Spleen (tissue), 7 donors: ENCODE measurements at regions not wholly inside any gene's neighbourhood (a gene's known extent, or its start where the extent isn't known, plus 50 kb on each side); places are given as distances from the start of the nearest gene placed in this dataset.

Experiments
- CTCF ChIP-seq, 11 experiments: fragments of 200-600 bp in 7 of 11; fragments of 450-650 bp in 4 of 11; sonication (generic) in 4 of 11; IDR thresholded peaks in 8 of 11; conservative IDR thresholded peaks in 3 of 11; 1 replicate in 7 of 11; 2 replicates in 4 of 11; pipeline versions ENCODE4 v1.4.0 to v1.8.0; 2016 to 2021; ENCODE audit warnings: antibody characterized with exemption in 11 of 11, inconsistent platforms in 4 of 11, mild to moderate bottlenecking in 1 of 11
- POLR2A ChIP-seq, 3 donors: fragments of 450-650 bp; IDR thresholded peaks; one replicate each; pipeline ENCODE4 v1.5.1; 2017; ENCODE audit warnings: antibody characterized with exemption in 3 of 3, mild to moderate bottlenecking in 1 of 3
- POLR2AphosphoS5 ChIP-seq, 3 donors: sonication (generic); formaldehyde crosslinking; IDR thresholded peaks; one replicate each; pipeline ENCODE4 v1.5.1; 2017; ENCODE audit warnings: antibody characterized with exemption in 3 of 3
- donor health status: DM: no; HTN: no; CAD: no; lungs with moderate emphysema.
- donor health status: DM: no; HTN: no; CAD: no.
- donor health status: DM: no; HTN: no; CAD: no.

- no peak for TF ChIP-seq POLR2A (IDR thresholded peaks at IDR 0.05)
- TF ChIP-seq CTCF (IDR thresholded peaks at IDR 0.05 in 8 of 11, conservative IDR thresholded peaks at IDR 0.05 in 3 of 11): no peak
- TF ChIP-seq POLR2AphosphoS5 (IDR thresholded peaks at IDR 0.05): no peak
These were observed 111.5 kb upstream of the PHYHIPL start for GRCh38 chr10:59064759-59065539.
